Esophagus squamous epithelium (tissue), 4 donors: ENCODE measurements at regions not wholly inside any gene's neighbourhood (a gene's known extent, or its start where the extent isn't known, plus 50 kb on each side); places are given as distances from the start of the nearest gene placed in this dataset.

Experiments
- CTCF ChIP-seq, 6 experiments: fragments of 450-650 bp in 4 of 6; fragments of 200-600 bp in 2 of 6; sonication (generic) in 2 of 6; IDR thresholded peaks; one replicate each; pipeline ENCODE4 v1.5.1; 2016 to 2019; ENCODE audit warnings: antibody characterized with exemption in 6 of 6, mild to moderate bottlenecking in 4 of 6, moderate library complexity in 4 of 6
- POLR2A ChIP-seq, 4 donors: fragments of 450-650 bp; IDR thresholded peaks; one replicate each; pipeline ENCODE4 v1.6.1; 2017; ENCODE audit warnings: antibody characterized with exemption in 4 of 4, mild to moderate bottlenecking in 4 of 4, moderate library complexity in 3 of 4

- TF ChIP-seq CTCF (IDR thresholded peaks at IDR 0.05), result no peak
- TF ChIP-seq POLR2A (IDR thresholded peaks at IDR 0.05), result no peak
These were observed 350.2 kb downstream of the ZNF516 start for GRCh38 chr18:76144844-76145243.
